HCT116 (cell line): ENCODE measurements at regions not wholly inside any gene's neighbourhood (a gene's known extent, or its start where the extent isn't known, plus 50 kb on each side); places are given as distances from the start of the nearest gene placed in this dataset.
"Not testable (repeated sequence)": the region's sequence is repeated elsewhere in the genome, so short reads cannot be mapped to it uniquely, and the experiment has no call there.

Source experiments
- EZH2 ChIP-seq: fragments of 200-600 bp; sonication (generic); IDR thresholded peaks from 2 replicates; pipeline ENCODE4 v1.6.1; 2017; ENCODE audit warnings: antibody characterized with exemption, mixed run types
- TF ChIP-seq, protein P1 (sequence below), 3 experiments: fragments of 200-600 bp in 1 of 3; sonication (generic) in 1 of 3; IDR thresholded peaks in 2 of 3; conservative IDR thresholded peaks in 1 of 3; 2 replicates each; pipeline ENCODE4 v1.5.1; 2012 to 2017; ENCODE audit warnings: low read depth in 2 of 3, low read length in 2 of 3, antibody characterized with exemption in 1 of 3, borderline replicate concordance in 1 of 3, control low read depth in 1 of 3, mild to moderate bottlenecking in 1 of 3, mixed read lengths in 1 of 3, mixed run types in 1 of 3, moderate library complexity in 1 of 3; ENCODE audit not compliant: insufficient read depth in 1 of 3

DNA sequence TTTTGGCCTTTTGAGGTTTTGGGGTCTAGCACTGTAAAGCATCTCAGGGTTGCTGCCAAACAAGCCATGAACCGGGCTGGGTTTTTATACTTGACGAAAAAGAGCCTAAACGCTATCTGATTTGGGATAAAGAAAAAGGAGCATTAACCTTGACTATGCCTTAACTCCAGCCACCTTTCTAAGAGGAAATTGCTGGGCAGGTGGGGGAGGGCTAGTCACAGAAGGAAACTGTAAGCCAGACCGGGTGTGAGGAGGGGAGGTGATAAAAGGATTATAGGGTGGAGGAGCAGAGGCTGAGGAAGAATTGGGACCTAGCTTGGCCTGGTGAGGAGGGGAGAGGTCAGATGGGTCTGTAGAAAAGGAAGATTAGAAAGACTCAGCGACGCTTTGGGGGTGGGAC, 335.2 kb upstream of the HTR1E start:
- not testable (repeated sequence) for TF ChIP-seq EZH2
- TF ChIP-seq, protein P1, sequence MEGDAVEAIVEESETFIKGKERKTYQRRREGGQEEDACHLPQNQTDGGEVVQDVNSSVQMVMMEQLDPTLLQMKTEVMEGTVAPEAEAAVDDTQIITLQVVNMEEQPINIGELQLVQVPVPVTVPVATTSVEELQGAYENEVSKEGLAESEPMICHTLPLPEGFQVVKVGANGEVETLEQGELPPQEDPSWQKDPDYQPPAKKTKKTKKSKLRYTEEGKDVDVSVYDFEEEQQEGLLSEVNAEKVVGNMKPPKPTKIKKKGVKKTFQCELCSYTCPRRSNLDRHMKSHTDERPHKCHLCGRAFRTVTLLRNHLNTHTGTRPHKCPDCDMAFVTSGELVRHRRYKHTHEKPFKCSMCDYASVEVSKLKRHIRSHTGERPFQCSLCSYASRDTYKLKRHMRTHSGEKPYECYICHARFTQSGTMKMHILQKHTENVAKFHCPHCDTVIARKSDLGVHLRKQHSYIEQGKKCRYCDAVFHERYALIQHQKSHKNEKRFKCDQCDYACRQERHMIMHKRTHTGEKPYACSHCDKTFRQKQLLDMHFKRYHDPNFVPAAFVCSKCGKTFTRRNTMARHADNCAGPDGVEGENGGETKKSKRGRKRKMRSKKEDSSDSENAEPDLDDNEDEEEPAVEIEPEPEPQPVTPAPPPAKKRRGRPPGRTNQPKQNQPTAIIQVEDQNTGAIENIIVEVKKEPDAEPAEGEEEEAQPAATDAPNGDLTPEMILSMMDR (IDR thresholded peaks at IDR 0.05 in 2 of 3, conservative IDR thresholded peaks at IDR 0.05 in 1 of 3; ENCODE audit: borderline replicate concordance in 1 of 3, insufficient read depth in 1 of 3, low read depth in 2 of 3, low read length in 2 of 3) = not testable (repeated sequence)
